Fibroblast of lung (primary cell): ENCODE measurements at regions not wholly inside any gene's neighbourhood (a gene's known extent, or its start where the extent isn't known, plus 50 kb on each side); places are given as distances from the start of the nearest gene placed in this dataset.

Experiments
- EZH2 ChIP-seq: IDR thresholded peaks from 2 replicates; pipeline ENCODE4 v1.5.1; 2012; ENCODE audit warnings: low read length, control low read depth, mild to moderate bottlenecking; ENCODE audit errors: missing control alignments
- TF ChIP-seq, protein P1 (sequence below), 2 donors: IDR thresholded peaks in 1 of 2; conservative IDR thresholded peaks in 1 of 2; 1 replicate in 1 of 2; 2 replicates in 1 of 2; pipeline ENCODE4 v1.5.1; 2011 to 2012; ENCODE audit warnings: low read length in 2 of 2, control low read depth in 1 of 2, inconsistent platforms in 1 of 2, low read depth in 1 of 2, mild to moderate bottlenecking in 1 of 2

DNA sequence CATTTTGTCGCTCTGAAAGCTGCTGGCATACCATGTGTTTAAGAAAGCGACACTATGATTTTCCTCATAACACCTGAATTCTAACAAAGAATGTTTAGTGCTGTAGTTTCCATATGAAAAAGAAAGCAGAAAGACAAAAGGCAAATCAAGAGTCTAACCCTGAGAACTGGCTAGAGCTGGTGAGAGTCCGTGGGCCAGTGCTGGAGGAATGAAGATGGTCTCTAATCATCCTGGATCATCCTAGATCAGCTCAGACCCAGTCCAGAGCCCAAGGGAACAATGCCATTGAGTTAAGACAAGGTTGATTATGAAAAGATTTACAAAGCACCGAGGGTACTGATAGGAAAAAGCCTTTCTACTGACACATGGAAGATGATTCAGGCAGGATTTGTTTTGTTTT, 73.0 kb upstream of the MYLIP start:
- TF ChIP-seq, protein P1, sequence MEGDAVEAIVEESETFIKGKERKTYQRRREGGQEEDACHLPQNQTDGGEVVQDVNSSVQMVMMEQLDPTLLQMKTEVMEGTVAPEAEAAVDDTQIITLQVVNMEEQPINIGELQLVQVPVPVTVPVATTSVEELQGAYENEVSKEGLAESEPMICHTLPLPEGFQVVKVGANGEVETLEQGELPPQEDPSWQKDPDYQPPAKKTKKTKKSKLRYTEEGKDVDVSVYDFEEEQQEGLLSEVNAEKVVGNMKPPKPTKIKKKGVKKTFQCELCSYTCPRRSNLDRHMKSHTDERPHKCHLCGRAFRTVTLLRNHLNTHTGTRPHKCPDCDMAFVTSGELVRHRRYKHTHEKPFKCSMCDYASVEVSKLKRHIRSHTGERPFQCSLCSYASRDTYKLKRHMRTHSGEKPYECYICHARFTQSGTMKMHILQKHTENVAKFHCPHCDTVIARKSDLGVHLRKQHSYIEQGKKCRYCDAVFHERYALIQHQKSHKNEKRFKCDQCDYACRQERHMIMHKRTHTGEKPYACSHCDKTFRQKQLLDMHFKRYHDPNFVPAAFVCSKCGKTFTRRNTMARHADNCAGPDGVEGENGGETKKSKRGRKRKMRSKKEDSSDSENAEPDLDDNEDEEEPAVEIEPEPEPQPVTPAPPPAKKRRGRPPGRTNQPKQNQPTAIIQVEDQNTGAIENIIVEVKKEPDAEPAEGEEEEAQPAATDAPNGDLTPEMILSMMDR (conservative IDR thresholded peaks at IDR 0.05 in 1 of 2, IDR thresholded peaks at IDR 0.05 in 1 of 2; ENCODE audit: low read depth in 1 of 2, low read length in 2 of 2), result no peak
- no peak for TF ChIP-seq EZH2
